B cell (primary cell): ENCODE measurements at regions not wholly inside any gene's neighbourhood (a gene's known extent, or its start where the extent isn't known, plus 50 kb on each side); places are given as distances from the start of the nearest gene placed in this dataset.

Experiments
- ATAC-seq: fragments of 200-7000 bp; cut with Tn5 transposase; one replicate; pipeline ENCODE4 v1.10.0; 2021; ENCODE audit warnings: low read depth, mild to moderate bottlenecking, moderate number of reproducible peaks, moderate library complexity
- CTCF ChIA-PET: fragments of 350-600 bp; sonication (Branson Sonifier 250); formaldehyde crosslinking; loops from one replicate; lab custom pipeline; 2021; ENCODE audit warnings: antibody characterized with exemption, inconsistent platforms; lab: Charles Lee
- POLR2A ChIA-PET: fragments of 350-600 bp; sonication (Branson Sonifier 250); formaldehyde crosslinking; loops from one replicate; lab custom pipeline; 2021; ENCODE audit warnings: antibody characterized with exemption; lab: Charles Lee
- DNase-seq: peaks from one replicate; pipeline ENCODE4 v3.0.0; 2013
- H2AFZ ChIP-seq: 2 replicates; pipeline ENCODE4 v1.6.1; 2012; ENCODE audit warnings: mild to moderate bottlenecking, low read depth, low read length; ENCODE audit not compliant: insufficient read depth, poor library complexity, severe bottlenecking
- H3K27ac ChIP-seq, 2 donors: 1 replicate in 1 of 2; 2 replicates in 1 of 2; pipeline ENCODE4 v1.5.1; 2012 to 2013; ENCODE audit warnings: low read length in 2 of 2, mild to moderate bottlenecking in 2 of 2, moderate library complexity in 1 of 2
- H3K27me3 ChIP-seq, 4 experiments: fragments of 200-600 bp in 1 of 4; sonication (generic) in 1 of 4; replicated peaks in 1 of 4; 1 replicate in 2 of 4; 2 replicates in 2 of 4; pipeline versions ENCODE4 v1.6.1 to v1.7.0; 2013 to 2016; ENCODE audit warnings: low read length in 3 of 4, mild to moderate bottlenecking in 2 of 4, mixed read lengths in 1 of 4, moderate library complexity in 1 of 4; ENCODE audit not compliant: insufficient read depth in 4 of 4, control insufficient read depth in 3 of 4; ENCODE audit errors: control extremely low read depth in 1 of 4
- H3K36me3 ChIP-seq, 2 experiments: replicated peaks in 1 of 2; 1 replicate in 1 of 2; 2 replicates in 1 of 2; pipeline versions ENCODE4 v1.6.1 to v1.7.1; 2013; ENCODE audit warnings: low read length in 1 of 2; ENCODE audit not compliant: insufficient read depth in 2 of 2, control insufficient read depth in 1 of 2; ENCODE audit errors: control extremely low read depth in 1 of 2, extremely low read depth in 1 of 2
- H3K4me1 ChIP-seq, 2 donors: fragments of 200-600 bp in 1 of 2; sonication (generic) in 1 of 2; 1 replicate in 1 of 2; 2 replicates in 1 of 2; pipeline versions ENCODE4 v1.5.1 to v1.6.1; 2013 to 2017; ENCODE audit warnings: low read length in 2 of 2; ENCODE audit not compliant: control insufficient read depth in 2 of 2, insufficient read depth in 2 of 2
- H3K4me2 ChIP-seq: replicated peaks from 2 replicates; pipeline ENCODE3; 2012; ENCODE audit warnings: mild to moderate bottlenecking, low read depth, low read length; ENCODE audit not compliant: poor library complexity, severe bottlenecking
- H3K4me3 ChIP-seq, 5 experiments: fragments of 200-600 bp in 1 of 5; sonication (generic) in 1 of 5; 1 replicate in 3 of 5; 2 replicates in 2 of 5; pipeline versions ENCODE4 v1.5.1 to v1.7.0; 2011 to 2016; ENCODE audit warnings: low read length in 4 of 5, mild to moderate bottlenecking in 4 of 5, low read depth in 2 of 5, control low read depth in 1 of 5, moderate library complexity in 1 of 5; ENCODE audit not compliant: insufficient read depth in 1 of 5; ENCODE audit errors: control extremely low read depth in 1 of 5, extremely low read depth in 1 of 5
- H3K79me2 ChIP-seq: fragments of 200-600 bp; sonication (generic); one replicate; pipeline ENCODE4 v1.6.0; 2016; ENCODE audit warnings: low read length; ENCODE audit not compliant: control insufficient read depth, insufficient read depth
- H3K9ac ChIP-seq: fragments of 200-600 bp; sonication (generic); 2 replicates; pipeline ENCODE4 v1.6.1; 2017; ENCODE audit warnings: mild to moderate bottlenecking, low read length, moderate library complexity
- H3K9me3 ChIP-seq, 3 donors: one replicate each; pipeline versions ENCODE4 v1.6.1 to v1.7.1; 2013; ENCODE audit warnings: low read length in 2 of 3; ENCODE audit not compliant: control insufficient read depth in 2 of 3, insufficient read depth in 1 of 3; ENCODE audit errors: control extremely low read depth in 1 of 3
- H4K20me1 ChIP-seq: 2 replicates; pipeline ENCODE4 v1.6.0; 2012; ENCODE audit warnings: mild to moderate bottlenecking, low read length; ENCODE audit not compliant: insufficient read depth, control insufficient read depth, poor library complexity, severe bottlenecking
- H3K27ac Mint-ChIP-seq: one replicate; pipeline ENCODE4 v1.8.0; 2021; ENCODE audit warnings: mixed read lengths
- H3K27me3 Mint-ChIP-seq: one replicate; pipeline ENCODE4 v1.8.0; 2021; ENCODE audit warnings: mixed read lengths
- H3K4me1 Mint-ChIP-seq: one replicate; pipeline ENCODE4 v1.8.0; 2021; ENCODE audit warnings: mixed read lengths
- H3K4me3 Mint-ChIP-seq: one replicate; pipeline ENCODE4 v1.8.0; 2021; ENCODE audit warnings: mixed read lengths
- H3K9me3 Mint-ChIP-seq: one replicate; pipeline ENCODE4 v1.8.0; 2022; ENCODE audit warnings: mixed read lengths; ENCODE audit not compliant: insufficient read depth
- CTCF ChIP-seq: fragments of 200-600 bp; IDR thresholded peaks from one replicate; pipeline ENCODE4 v1.8.0; 2022; ENCODE audit warnings: antibody characterized with exemption, mild to moderate bottlenecking
- EZH2 ChIP-seq: IDR thresholded peaks from 2 replicates; pipeline ENCODE4 v1.6.1; 2012; ENCODE audit warnings: borderline replicate concordance, low read depth, mild to moderate bottlenecking, moderate library complexity, low read length; ENCODE audit not compliant: insufficient read depth, poor library complexity, severe bottlenecking
- WGBS: methylation state at CpG from one replicate; pipeline ENCODE4 v1.1.5; 2013; ENCODE audit warnings: missing lambda C conversion rate; ENCODE audit not compliant: insufficient coverage; 5-methylcytosine and 5-hydroxymethylcytosine counted together
- intact Hi-C: fragments of 100-400 bp; cut with micrococcal nuclease; formaldehyde crosslinking; loops from one replicate; pipeline ENCODE4 v1.10.0; 2022

DNA sequence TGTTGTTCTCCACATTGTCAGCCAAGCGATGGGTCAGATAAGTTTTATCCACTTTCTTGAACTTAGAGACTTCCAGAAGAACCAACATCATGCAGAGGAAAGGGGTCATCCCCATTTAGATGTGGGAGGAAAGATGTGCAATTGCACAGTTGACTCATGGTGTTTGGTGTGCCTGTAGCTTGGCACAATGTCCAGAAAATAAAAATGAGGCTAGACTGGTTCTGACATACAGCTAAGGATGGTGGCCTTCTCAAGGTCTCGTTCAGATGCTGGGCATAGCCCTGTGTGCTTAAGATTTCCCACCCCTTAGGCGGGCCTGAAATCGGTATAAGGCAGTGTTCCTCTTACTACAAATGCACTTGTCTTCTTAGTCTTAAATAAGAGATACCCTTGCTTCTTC lies 101.1 kb downstream of the PCDH7 start:
- 90% methylated on average over 1 of the region's 4 CpGs for WGBS
- Histone ChIP-seq H3K4me2 (no peak overlapping the region), H3K9me3 (no peaks in the 10 kb centered on the region), H3K79me2 (no peaks in the 10 kb centered on the region), H3K27me3 (no peaks in the 10 kb centered on the region), H3K27ac (no peak overlapping the region), H3K36me3 (no peaks in the 10 kb centered on the region), H3K4me3 (no peak overlapping the region), H2AFZ (no peak overlapping the region), H4K20me1 (no peaks in the 10 kb centered on the region), H3K4me1 (no peaks in the 10 kb centered on the region), H3K9ac (no peak overlapping the region)
- H3K4me1 Mint-ChIP-seq: no peaks in the 10 kb centered on the region
- CTCF ChIA-PET: no interaction called here
- no peak overlapping the region for H3K4me3 Mint-ChIP-seq
- H3K9me3 Mint-ChIP-seq: peaks cover 4% of the 10 kb centered on the region
- no peak for TF ChIP-seq CTCF
- TF ChIP-seq EZH2: no peak
- DNase-seq (no peak), ATAC-seq (no peak)
- intact Hi-C loops: no loop called here
- no peak overlapping the region for H3K27ac Mint-ChIP-seq
- H3K27me3 Mint-ChIP-seq: no peaks in the 10 kb centered on the region
- POLR2A ChIA-PET: no interaction called here

- intact Hi-C loops: no loop called here
- Histone ChIP-seq H3K4me2 (no peak overlapping the region), H3K27me3 (no peaks in the 10 kb centered on the region), H3K9ac (no peak overlapping the region), H2AFZ (no peak overlapping the region), H3K36me3 (no peaks in the 10 kb centered on the region), H3K79me2 (no peaks in the 10 kb centered on the region), H3K4me1 (no peaks in the 10 kb centered on the region), H3K27ac (no peak overlapping the region), H3K9me3 (no peaks in the 10 kb centered on the region), H4K20me1 (no peaks in the 10 kb centered on the region), H3K4me3 (no peak overlapping the region)
- POLR2A ChIA-PET: no interaction called here
- H3K27ac Mint-ChIP-seq: no peak overlapping the region
- peaks cover 4% of the 10 kb centered on the region for H3K9me3 Mint-ChIP-seq
- no peak for TF ChIP-seq CTCF
- TF ChIP-seq EZH2: no peak
- H3K4me3 Mint-ChIP-seq: no peak overlapping the region
- ATAC-seq (no peak), DNase-seq (no peak)
- H3K4me1 Mint-ChIP-seq: no peaks in the 10 kb centered on the region
- 95% methylated on average over 3 of the region's 12 CpGs for WGBS
- CTCF ChIA-PET: no interaction called here
- H3K27me3 Mint-ChIP-seq: no peaks in the 10 kb centered on the region
These were observed 101.9 kb downstream of the PCDH7 start for GRCh38 chr4:30821859-30822612.
